ENCODE measurements at regions not wholly inside any gene's neighbourhood (a gene's known extent, or its start where the extent isn't known, plus 50 kb on each side); places are given as distances from the start of the nearest gene placed in this dataset.
"Not testable (repeated sequence)": the region's sequence is repeated elsewhere in the genome, so short reads cannot be mapped to it uniquely, and the experiment has no call there.

DNA sequence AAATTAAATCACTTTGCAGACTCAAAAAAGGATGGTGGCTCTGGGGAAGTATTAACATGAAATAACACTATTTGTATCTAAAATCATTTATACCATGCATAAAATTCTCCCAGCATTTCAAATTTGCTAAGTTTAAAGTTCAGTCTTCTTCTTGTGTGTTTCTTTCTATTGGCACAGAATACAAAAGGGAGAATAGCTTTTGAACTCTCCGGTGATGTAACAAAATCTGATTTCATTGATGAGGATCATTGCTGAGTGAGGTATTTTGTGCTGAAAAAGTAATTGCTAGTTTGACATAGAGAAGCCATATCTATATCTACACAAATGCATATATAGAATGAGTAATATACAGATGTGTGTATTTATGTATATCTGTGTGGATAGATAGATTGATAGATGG lies 174.8 kb downstream of the LACC1 start:
- Histone ChIP-seq H3K4me1 (ENCODE audit: insufficient read depth, low read length, poor library complexity, severe bottlenecking) (no peaks in the 10 kb centered on the region), H3K36me3 (ENCODE audit: insufficient read depth, low read length) (no peaks in the 10 kb centered on the region), H3K9me3 (ENCODE audit: low read length) (no peaks in the 10 kb centered on the region), H3K27ac (ENCODE audit: low read depth, low read length, poor library complexity, severe bottlenecking) (no peak overlapping the region), H4K20me1 (ENCODE audit: insufficient read depth, low read length) (no peaks in the 10 kb centered on the region), H3K4me2 (ENCODE audit: low read length) (no peak overlapping the region), H3K79me2 (ENCODE audit: insufficient read depth, low read depth, low read length) (no peaks in the 10 kb centered on the region), H3K4me3 (ENCODE audit: low read depth, low read length, poor library complexity, severe bottlenecking) (no peak overlapping the region), H3K9me2 (ENCODE audit: insufficient read depth, low read length) (no peaks in the 10 kb centered on the region), H2AFZ (ENCODE audit: low read length) (no peak overlapping the region)
- intact Hi-C loops (cut with micrococcal nuclease; ENCODE audit: unreplicated experiment): no loop called here
- CTCF ChIA-PET (ENCODE audit: unreplicated experiment): no interaction called here
- TF ChIP-seq EZH2phosphoT487 (IDR thresholded peaks at IDR 0.05; ENCODE audit: borderline replicate concordance, low read depth, low read length): no peak
- TF ChIP-seq, protein P1, sequence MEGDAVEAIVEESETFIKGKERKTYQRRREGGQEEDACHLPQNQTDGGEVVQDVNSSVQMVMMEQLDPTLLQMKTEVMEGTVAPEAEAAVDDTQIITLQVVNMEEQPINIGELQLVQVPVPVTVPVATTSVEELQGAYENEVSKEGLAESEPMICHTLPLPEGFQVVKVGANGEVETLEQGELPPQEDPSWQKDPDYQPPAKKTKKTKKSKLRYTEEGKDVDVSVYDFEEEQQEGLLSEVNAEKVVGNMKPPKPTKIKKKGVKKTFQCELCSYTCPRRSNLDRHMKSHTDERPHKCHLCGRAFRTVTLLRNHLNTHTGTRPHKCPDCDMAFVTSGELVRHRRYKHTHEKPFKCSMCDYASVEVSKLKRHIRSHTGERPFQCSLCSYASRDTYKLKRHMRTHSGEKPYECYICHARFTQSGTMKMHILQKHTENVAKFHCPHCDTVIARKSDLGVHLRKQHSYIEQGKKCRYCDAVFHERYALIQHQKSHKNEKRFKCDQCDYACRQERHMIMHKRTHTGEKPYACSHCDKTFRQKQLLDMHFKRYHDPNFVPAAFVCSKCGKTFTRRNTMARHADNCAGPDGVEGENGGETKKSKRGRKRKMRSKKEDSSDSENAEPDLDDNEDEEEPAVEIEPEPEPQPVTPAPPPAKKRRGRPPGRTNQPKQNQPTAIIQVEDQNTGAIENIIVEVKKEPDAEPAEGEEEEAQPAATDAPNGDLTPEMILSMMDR (conservative IDR thresholded peaks at IDR 0.05; ENCODE audit: low read length): no peak
- BruUV-seq (replicated peaks): no TSS peak
- POLR2A ChIA-PET: no interaction called here
- no peak for DNase-seq (ENCODE audit: low spot score)

DNA sequence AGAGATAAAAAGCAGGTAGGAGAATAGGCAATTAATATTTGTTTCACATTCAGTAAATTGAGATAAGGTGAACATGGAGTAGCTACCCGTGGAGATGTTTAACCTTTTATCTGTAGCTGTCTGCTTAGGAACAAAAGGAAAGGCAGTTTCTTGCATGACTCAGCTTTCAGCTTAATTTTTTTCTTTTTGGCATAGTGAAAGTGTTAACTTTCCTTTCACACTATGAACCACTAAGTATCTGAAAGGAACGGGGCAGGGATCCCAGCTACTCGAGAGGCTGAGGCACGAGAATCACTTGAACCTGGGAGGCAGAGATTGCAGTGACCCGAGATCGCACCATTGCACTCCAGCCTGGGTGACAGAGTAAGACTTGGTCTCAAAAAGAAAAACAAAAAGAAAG lies 176.0 kb downstream of the LACC1 start:
- H4K20me1 ChIP-seq (ENCODE audit: insufficient read depth, low read length); H3K79me2 ChIP-seq (ENCODE audit: insufficient read depth, low read depth, low read length); H3K27ac ChIP-seq (ENCODE audit: low read depth, low read length, poor library complexity, severe bottlenecking); BruUV-seq (replicated peaks); H3K4me3 ChIP-seq (ENCODE audit: low read depth, low read length, poor library complexity, severe bottlenecking); H3K4me2 ChIP-seq (ENCODE audit: low read length); H3K9me2 ChIP-seq (ENCODE audit: insufficient read depth, low read length); H2AFZ ChIP-seq (ENCODE audit: low read length); intact Hi-C loops (cut with micrococcal nuclease; ENCODE audit: unreplicated experiment); H3K36me3 ChIP-seq (ENCODE audit: insufficient read depth, low read length); CTCF ChIA-PET (ENCODE audit: unreplicated experiment); POLR2A ChIA-PET; H3K4me1 ChIP-seq (ENCODE audit: insufficient read depth, low read length, poor library complexity, severe bottlenecking); H3K9me3 ChIP-seq (ENCODE audit: low read length); DNase-seq (ENCODE audit: low spot score): not testable (repeated sequence)

DNA sequence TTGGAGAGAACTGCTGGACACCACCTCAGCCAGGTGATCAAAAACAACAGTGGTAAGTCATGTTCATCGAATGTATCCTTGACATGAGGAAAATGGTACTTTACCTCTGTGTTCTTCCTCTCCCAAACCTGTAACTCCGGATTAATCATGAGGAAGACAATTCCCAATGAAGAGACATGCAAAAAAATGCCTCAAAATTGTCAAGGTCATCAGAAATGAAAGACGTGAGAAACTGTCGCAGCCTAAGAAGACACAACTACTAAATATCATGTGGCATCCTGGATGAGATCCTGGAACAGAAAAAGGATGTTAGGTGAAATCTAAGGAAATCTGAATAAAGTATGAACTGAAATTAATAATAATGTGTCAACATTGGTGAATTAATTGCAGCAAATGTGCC lies 178.4 kb downstream of the LACC1 start:
- no peaks in the 10 kb centered on the region for H4K20me1 ChIP-seq (ENCODE audit: insufficient read depth, low read length)
- CTCF ChIA-PET (ENCODE audit: unreplicated experiment): no interaction called here
- H2AFZ ChIP-seq (ENCODE audit: low read length): no peak overlapping the region
- no TSS peak for BruUV-seq (replicated peaks)
- intact Hi-C loops (cut with micrococcal nuclease; ENCODE audit: unreplicated experiment): no loop called here
- H3K9me2 ChIP-seq (ENCODE audit: insufficient read depth, low read length): no peaks in the 10 kb centered on the region
- H3K36me3 ChIP-seq (ENCODE audit: insufficient read depth, low read length): no peaks in the 10 kb centered on the region
- no peaks in the 10 kb centered on the region for H3K79me2 ChIP-seq (ENCODE audit: insufficient read depth, low read depth, low read length)
- H3K4me3 ChIP-seq (ENCODE audit: low read depth, low read length, poor library complexity, severe bottlenecking): no peak overlapping the region
- H3K9me3 ChIP-seq (ENCODE audit: low read length): no peaks in the 10 kb centered on the region
- POLR2A ChIA-PET: no interaction called here
- H3K4me2 ChIP-seq (ENCODE audit: low read length): no peak overlapping the region
- no peak overlapping the region for H3K27ac ChIP-seq (ENCODE audit: low read depth, low read length, poor library complexity, severe bottlenecking)
- no peak for TF ChIP-seq EZH2phosphoT487 (IDR thresholded peaks at IDR 0.05; ENCODE audit: borderline replicate concordance, low read depth, low read length)
- TF ChIP-seq, protein P1 (conservative IDR thresholded peaks at IDR 0.05; ENCODE audit: low read length): no peak
- DNase-seq (ENCODE audit: low spot score): no peak
- no peaks in the 10 kb centered on the region for H3K4me1 ChIP-seq (ENCODE audit: insufficient read depth, low read length, poor library complexity, severe bottlenecking)

Data from OCI-LY7 (cell line).